ENCODE measurements at regions not wholly inside any gene's neighbourhood (a gene's known extent, or its start where the extent isn't known, plus 50 kb on each side); places are given as distances from the start of the nearest gene placed in this dataset.

DNA sequence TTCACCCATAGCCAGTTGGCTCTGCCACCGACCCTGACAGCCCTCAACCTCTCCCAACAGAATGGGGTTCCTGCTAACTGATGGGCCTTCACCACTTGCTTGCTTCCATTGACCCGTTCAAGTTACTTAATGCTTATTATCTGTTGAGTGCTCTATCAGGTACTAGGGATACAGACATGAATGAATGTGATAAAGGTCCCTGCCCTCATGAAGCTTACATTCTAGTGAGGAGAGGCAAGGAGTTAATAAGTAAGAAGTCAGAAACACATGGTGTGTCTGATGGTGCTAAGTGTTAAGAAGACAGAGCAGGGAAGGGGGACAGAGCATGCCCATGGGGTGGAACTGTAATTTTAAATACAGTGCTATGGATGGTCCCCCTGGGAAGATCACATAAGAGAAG is 107.5 kb upstream of the JUN start:
- DNase-seq = no peak

- no peak for DNase-seq
These were observed 109.5 kb upstream of the JUN start for GRCh38 chr1:58893257-58893869.

GRCh38 chr1:58895082-58895481 is 111.2 kb upstream of the JUN start:
- peak in 1 of 2 donors; percentile 28 for DNase-seq

- DNase-seq = peak; percentile 64 to 78
These were observed 111.8 kb upstream of the JUN start for GRCh38 chr1:58895559-58896145.

DNA sequence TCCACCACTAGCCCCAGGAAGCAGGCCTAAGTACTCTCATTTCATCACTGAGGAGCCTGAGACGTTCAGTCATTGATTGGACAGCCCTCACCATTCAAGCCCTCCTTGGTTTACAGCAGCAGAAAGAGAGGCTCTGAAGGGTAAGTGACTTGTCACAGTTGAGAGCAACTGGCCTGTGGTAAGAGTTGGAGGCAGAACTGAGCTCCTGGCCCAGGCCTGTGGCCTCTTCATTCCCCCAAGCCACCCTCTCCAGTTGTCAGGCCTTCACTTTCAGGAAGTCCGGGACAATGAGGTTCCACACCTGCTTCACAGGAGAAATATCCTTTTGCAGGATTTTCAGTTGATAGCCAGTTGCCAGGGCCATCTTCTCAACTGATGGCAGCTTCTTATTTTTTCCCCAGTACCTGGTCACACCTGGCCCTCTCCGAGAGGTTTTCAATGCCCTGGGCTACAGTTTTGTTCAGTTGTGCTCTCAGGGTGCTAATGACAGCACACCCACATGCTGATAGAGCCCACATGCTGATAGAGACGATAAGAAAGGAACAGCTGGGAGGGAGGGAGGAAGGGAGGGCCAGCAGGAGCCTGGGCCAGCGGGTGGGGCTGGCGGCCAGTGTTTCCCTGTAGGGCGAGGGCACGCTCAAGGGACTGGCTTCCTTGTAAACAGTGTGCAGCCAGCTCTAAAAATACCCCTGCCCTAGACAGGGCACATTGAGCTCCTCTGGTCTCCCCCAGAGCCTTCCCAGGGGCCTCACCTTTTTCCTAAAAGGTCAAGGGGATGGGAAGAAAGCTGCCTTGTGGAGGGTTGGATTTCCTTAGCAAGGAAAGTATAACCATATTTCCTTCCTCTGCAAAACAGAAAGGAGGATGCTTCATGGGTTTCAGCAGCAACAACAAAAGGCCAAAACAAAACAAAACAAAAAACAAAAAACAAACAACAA is 112.7 kb upstream of the JUN start:
- peak; percentile 28 to 48 for DNase-seq

- peak; percentile 60 to 69 for DNase-seq
These were observed 115.1 kb upstream of the JUN start for GRCh38 chr1:58898739-58899586.

- DNase-seq = peak; percentile 27 to 46
These were observed 115.9 kb upstream of the JUN start for GRCh38 chr1:58899587-58900271.

DNA sequence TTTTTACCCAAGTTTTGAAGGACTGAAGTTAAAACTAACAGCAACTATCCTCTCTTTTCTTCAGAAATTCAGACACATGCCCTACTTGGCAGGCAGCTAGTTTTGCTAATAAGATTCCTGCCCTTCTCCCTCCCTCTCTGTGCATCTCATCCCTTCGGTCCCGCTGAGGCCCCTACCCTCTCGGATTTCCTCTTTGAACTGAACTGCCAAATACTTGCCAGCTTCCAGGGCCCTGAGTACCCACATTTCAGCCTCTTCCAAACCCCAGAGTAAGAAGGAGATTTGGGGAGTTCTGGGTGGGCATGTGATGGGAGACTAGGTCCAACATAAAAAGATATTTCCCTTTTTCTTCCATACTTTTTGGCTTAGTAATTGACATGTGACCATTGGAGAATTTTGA is 116.5 kb upstream of the JUN start:
- no peak for DNase-seq

DNA sequence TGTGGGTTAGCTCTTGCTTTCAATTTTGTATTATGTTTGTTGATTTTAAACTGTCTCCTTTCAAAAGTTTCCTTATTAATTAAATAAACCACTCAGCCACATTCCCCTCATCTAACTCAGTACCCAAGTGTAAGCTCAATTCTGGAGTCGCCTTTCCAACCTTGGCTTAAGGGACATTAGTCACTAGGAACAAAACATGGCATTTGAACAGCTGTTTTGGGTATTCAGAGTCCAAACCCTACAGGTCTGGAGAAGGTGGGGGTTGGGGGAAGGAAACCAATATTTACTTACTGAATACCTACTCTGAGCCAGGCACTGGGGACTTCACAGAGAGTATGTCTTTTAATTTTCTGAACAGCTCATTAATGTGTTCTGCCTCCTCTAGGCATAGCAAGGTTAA is 117.2 kb upstream of the JUN start:
- no peak for DNase-seq

DNA sequence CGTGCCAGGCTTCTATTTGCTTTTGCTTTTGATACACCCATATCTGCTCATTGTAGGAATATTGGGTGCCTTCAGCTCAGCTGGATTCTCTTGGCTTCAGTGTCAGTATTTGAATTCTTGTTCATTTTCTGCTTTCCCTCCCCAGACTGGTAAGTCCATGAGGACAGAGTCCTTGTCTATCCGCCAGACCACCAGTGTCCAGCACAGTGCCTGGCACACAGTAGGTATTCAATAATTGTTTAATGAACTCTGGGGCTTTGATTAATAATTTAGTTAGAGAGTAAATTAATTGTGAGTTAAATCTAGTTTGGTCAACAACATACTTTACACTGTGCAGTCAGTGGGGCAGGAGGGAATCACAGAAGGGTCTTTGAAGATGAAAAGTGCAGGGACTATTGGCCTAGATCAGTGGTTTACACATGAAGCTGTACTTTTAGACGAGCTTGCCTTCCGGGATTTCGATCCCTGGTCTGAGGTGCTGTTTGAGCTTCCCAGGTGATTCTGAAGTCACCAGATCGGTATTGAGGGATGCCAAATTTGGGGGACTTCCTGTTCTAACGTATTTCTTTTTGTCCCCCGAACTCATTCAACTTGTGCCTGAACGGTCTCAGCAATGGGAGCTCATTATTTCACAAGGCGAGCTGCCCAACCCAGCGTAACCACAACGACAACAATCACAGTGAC is 119.1 kb upstream of the JUN start:
- no peak for DNase-seq

DNA sequence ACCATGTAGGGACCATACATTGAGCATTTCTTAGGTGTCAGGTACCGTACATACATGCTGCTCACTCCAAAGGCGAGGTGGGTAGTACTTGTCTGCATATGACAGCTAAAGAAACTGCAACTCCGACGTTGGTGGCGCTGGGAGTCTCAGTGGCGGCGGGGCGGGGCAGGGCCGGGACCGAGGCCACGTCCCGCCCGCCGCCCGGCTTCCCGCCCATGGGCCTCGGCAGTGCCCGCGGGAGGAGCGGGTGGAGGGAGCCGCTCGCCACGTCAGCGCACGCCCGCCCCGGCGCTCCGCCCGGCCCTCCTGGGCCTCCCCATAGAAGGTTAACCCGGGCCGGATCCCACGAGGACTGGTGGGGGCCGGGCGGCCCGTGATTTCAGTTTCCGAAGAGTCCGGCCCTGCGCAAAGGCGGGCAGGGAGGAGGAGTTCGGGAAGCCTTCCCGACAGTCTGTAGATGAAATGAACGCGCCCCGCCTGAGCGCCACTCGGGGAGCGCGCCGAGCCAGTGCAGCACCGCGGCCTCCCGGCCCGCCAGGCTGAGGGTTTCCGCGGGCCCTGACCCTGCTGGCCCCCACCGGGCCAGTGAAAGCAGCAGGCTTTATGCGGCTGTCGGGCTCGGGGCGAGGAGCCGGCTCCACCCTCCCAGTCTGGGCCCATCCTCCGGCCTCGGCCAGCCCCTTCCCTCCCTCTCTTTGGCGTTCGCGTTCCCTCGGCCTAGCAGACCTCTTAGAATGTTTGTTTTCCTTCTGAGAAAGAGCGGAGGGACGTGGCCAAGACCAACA is 119.9 kb upstream of the JUN start:
- DNase-seq = peak; percentile 94 to 97

GRCh38 chr1:58904299-58905125 is 120.7 kb upstream of the JUN start:
- DNase-seq = no peak

DNA sequence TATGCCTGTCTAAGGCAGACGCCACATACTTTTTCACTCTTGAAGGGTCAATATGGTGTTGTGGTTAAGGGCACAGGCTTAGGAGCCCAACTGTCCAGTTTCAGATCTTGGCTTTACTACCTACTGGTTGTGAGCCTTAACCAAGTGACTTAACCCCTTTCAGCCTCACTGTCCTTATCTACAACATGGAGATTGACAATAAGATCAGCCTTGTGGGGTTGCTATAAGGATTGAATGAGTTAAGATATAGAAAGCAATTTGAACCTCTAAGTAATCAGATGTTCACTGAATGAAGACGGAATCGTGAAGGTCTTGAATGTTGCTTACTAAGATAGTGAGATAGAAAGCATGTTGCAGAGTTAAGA is 121.3 kb upstream of the JUN start:
- no peak for DNase-seq

DNA sequence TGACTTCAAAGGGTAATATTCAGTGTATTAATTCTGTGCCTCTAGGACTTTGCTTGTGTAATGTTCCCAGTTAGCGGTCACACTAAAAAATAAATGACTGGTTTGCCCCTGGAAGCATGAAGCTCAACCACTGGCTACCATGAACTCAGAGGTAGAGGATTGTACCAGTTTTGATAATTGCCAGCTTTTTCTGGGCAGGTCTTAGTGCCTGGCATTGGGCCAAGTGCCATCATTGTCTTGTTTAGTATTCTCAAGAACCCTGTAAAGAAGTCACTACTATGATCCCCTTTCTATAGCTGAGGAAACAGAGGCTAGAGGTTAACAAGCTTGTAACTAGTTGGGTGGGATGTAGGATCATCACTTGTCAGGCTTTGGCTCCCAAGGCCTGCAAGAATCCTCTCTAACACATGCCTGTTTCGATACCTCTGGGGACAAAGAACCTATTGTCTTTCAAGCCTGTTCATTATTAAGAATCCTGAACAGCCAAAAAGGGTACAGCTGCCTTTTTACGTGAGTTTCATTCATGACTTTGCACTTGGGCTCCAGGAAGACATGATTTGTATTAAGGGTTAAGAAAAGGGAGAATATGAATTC is 121.9 kb upstream of the JUN start:
- no peak for DNase-seq

- no peak for DNase-seq
These were observed 123.6 kb upstream of the JUN start for GRCh38 chr1:58907398-58907797.

DNA sequence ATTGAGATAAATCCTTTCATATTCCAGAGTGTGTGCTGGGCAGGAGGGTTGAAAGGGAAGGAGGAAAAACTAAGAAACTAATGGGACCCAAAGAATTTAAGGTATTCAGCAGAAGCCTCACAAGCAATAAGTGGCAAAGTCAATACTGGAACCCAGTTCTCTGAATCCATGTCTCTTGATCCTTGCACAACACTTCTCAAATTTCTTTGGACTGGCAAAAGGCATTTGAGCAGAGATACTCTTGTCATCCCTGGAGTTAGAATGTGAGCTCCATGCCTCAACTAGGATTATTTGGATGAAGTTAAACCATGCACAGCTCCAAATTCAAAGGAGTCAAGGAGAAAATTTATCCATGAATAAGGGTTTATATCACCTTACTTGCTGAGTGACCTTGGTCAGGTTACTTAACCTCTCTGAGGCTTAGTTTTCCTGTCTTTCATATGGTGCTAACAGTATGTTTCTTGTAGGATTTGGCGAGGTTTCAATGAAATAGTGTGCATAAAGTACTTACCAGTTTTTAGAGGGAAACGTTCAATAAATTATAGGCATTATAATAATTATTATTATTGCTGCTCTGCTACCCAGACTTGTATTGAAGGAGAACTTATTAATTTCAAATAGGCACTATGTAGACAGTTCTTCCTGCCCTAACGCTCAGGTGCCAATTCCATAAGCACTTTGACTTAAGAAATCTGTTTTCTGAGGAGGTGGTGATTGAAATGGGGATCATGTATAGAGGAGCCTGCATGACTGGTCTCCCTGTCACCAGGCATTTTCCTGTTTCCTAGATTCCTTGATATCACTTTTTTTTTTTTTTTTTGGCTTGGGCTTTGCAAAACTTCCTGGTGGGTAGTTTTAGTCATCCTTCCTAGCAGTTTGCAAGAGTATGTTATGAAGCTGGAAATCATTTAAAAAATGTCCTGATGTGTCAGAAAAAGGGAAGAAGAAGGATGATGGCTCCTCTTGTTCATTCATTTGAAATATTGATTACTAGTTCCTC is 125.0 kb upstream of the JUN start:
- DNase-seq = peak; percentile 61 to 68

GRCh38 chr1:58909914-58910681 is 126.3 kb upstream of the JUN start:
- no peak for DNase-seq
